GM23338 (cell line): ENCODE measurements at regions not wholly inside any gene's neighbourhood (a gene's known extent, or its start where the extent isn't known, plus 50 kb on each side); places are given as distances from the start of the nearest gene placed in this dataset.
A peak's percentile ranks its signal among the peaks of the same experiment; 100 is the strongest.

Source experiments
- ATAC-seq: fragments of 200-7000 bp; cut with Tn5 transposase; 3 replicates; pipeline ENCODE4 v1.9.1; 2020
- DNase-seq: peaks from one replicate; pipeline ENCODE4 v3.0.0-alpha.2; 2015; ENCODE audit warnings: low spot score
- H2AFZ ChIP-seq: fragments of 200-600 bp; sonication (generic); 2 replicates; pipeline ENCODE4 v1.8.0; 2016; ENCODE audit warnings: antibody characterized with exemption, mild to moderate bottlenecking, moderate library complexity
- H3F3A ChIP-seq: fragments of 200-600 bp; sonication (generic); replicated peaks from 2 replicates; pipeline ENCODE4 v1.8.0; 2017; ENCODE audit warnings: antibody characterized with exemption, mixed run types, low read depth
- H3K27ac ChIP-seq: fragments of 200-600 bp; sonication (generic); 2 replicates; pipeline ENCODE4 v1.6.1; 2016; ENCODE audit warnings: low read depth
- H3K27me3 ChIP-seq: fragments of 200-600 bp; sonication (generic); 2 replicates; pipeline ENCODE4 v1.8.0; 2016; ENCODE audit warnings: mild to moderate bottlenecking, mixed run types, moderate library complexity; ENCODE audit not compliant: insufficient read depth
- H3K36me3 ChIP-seq: fragments of 200-600 bp; sonication (generic); 2 replicates; pipeline ENCODE4 v1.8.0; 2016; ENCODE audit warnings: mild to moderate bottlenecking; ENCODE audit not compliant: insufficient read depth
- H3K4me1 ChIP-seq: fragments of 200-600 bp; sonication (generic); 2 replicates; pipeline ENCODE4 v1.8.0; 2016; ENCODE audit warnings: mild to moderate bottlenecking, moderate library complexity; ENCODE audit not compliant: insufficient read depth
- H3K4me2 ChIP-seq: fragments of 200-600 bp; sonication (generic); 2 replicates; pipeline ENCODE4 v1.7.1; 2017; ENCODE audit warnings: mixed run types
- H3K4me3 ChIP-seq: fragments of 200-600 bp; sonication (generic); 2 replicates; pipeline ENCODE4 v1.6.1; 2016; ENCODE audit warnings: mixed run types
- H3K79me2 ChIP-seq: fragments of 200-600 bp; sonication (generic); replicated peaks from 2 replicates; pipeline ENCODE4 v1.8.0; 2017; ENCODE audit warnings: mild to moderate bottlenecking; ENCODE audit not compliant: insufficient read depth
- H3K9me2 ChIP-seq: fragments of 200-600 bp; sonication (generic); 2 replicates; pipeline ENCODE4 v1.8.0; 2017; ENCODE audit not compliant: insufficient read depth
- H4K20me1 ChIP-seq: fragments of 200-600 bp; sonication (generic); replicated peaks from 2 replicates; pipeline ENCODE4 v1.8.0; 2017; ENCODE audit warnings: mild to moderate bottlenecking; ENCODE audit not compliant: insufficient read depth
- H3K27ac Mint-ChIP-seq: 2 replicates; pipeline ENCODE4 v1.8.0; 2020; ENCODE audit warnings: inconsistent platforms, mild to moderate bottlenecking, moderate library complexity, mixed read lengths
- H3K27me3 Mint-ChIP-seq: 3 replicates; pipeline ENCODE4 v1.8.0; 2022; ENCODE audit warnings: low read depth, mild to moderate bottlenecking, moderate library complexity, mixed read lengths, inconsistent platforms; ENCODE audit not compliant: insufficient read depth, poor library complexity
- H3K36me3 Mint-ChIP-seq: 3 replicates; pipeline ENCODE4 v1.8.0; 2021; ENCODE audit warnings: low read depth, mild to moderate bottlenecking, inconsistent platforms, moderate library complexity, mixed read lengths
- H3K4me1 Mint-ChIP-seq: 3 replicates; pipeline ENCODE4 v1.8.0; 2020; ENCODE audit warnings: mild to moderate bottlenecking, inconsistent platforms, mixed read lengths
- H3K4me3 Mint-ChIP-seq: 3 replicates; pipeline ENCODE4 v1.8.0; 2021; ENCODE audit warnings: moderate library complexity, mild to moderate bottlenecking, inconsistent platforms, mixed read lengths
- H3K9me3 Mint-ChIP-seq: 3 replicates; pipeline ENCODE4 v1.8.0; 2020; ENCODE audit warnings: moderate library complexity, mild to moderate bottlenecking, inconsistent platforms, mixed read lengths
- CREB1 ChIP-seq: fragments of 250-450 bp; sonication (Bioruptor Pico); IDR thresholded peaks from 2 replicates; pipeline ENCODE4 v1.5.0; 2020; ENCODE audit warnings: low read depth, mild to moderate bottlenecking, moderate library complexity
- CTCF ChIP-seq, 2 experiments: fragments of 200-600 bp in 1 of 2; sonication (generic) in 1 of 2; conservative IDR thresholded peaks; 2 replicates each; pipeline versions ENCODE4 v1.5.1 to v1.6.1; 2016 to 2017; ENCODE audit warnings: antibody characterized with exemption in 2 of 2, low read depth in 2 of 2, mild to moderate bottlenecking in 2 of 2, moderate library complexity in 1 of 2
- ETS1 ChIP-seq: IDR thresholded peaks from 2 replicates; pipeline ENCODE4 v1.6.1; 2016; ENCODE audit warnings: antibody characterized with exemption
- EZH2 ChIP-seq: fragments of 200-600 bp; sonication (generic); IDR thresholded peaks from one replicate; pipeline ENCODE4 v1.8.0; 2017; ENCODE audit warnings: antibody characterized with exemption, mild to moderate bottlenecking, low read depth; ENCODE audit not compliant: unreplicated experiment
- JUNB ChIP-seq: IDR thresholded peaks from one replicate; pipeline ENCODE4 v1.6.1; 2016; ENCODE audit warnings: antibody characterized with exemption; ENCODE audit not compliant: unreplicated experiment
- NANOG ChIP-seq: IDR thresholded peaks from 2 replicates; pipeline ENCODE4 v1.6.1; 2016; ENCODE audit warnings: antibody characterized with exemption, borderline replicate concordance
- REST ChIP-seq: IDR thresholded peaks from one replicate; pipeline ENCODE4 v1.6.1; 2018; ENCODE audit warnings: antibody characterized with exemption; ENCODE audit not compliant: unreplicated experiment
- STAT1 ChIP-seq: IDR thresholded peaks from one replicate; pipeline ENCODE4 v1.6.1; 2016; ENCODE audit warnings: antibody characterized with exemption; ENCODE audit not compliant: unreplicated experiment
- ZNF114 ChIP-seq: fragments of 250-450 bp; sonication (Bioruptor Pico); IDR thresholded peaks from 2 replicates; pipeline ENCODE4 v1.5.0; 2020; ENCODE audit warnings: mild to moderate bottlenecking, moderate library complexity
- ZNF462 ChIP-seq: fragments of 250-450 bp; sonication (Bioruptor Pico); IDR thresholded peaks from 2 replicates; pipeline ENCODE4 v1.5.0; 2020; ENCODE audit warnings: mild to moderate bottlenecking, moderate library complexity

GRCh38 chr20:40775561-40776146 lies 86.6 kb upstream of the MAFB start (continued):
- TF ChIP-seq CTCF (conservative IDR thresholded peaks at IDR 0.05; ENCODE audit: low read depth in 2 of 2) (no peak), REST (no peak), NANOG (no peak), CREB1 (no peak), ETS1 (no peak)

GRCh38 chr20:40776466-40777457 lies 87.7 kb upstream of the MAFB start:
- Histone ChIP-seq H3K4me2 (no peak overlapping the region), H3K79me2 (no peaks in the 10 kb centered on the region), H3F3A (no peaks in the 10 kb centered on the region), H3K36me3 (no peaks in the 10 kb centered on the region), H3K4me1 (no peaks in the 10 kb centered on the region; the same call in 1 of the 2 replicates), H4K20me1 (no peaks in the 10 kb centered on the region; the same call in 1 of the 2 replicates), H2AFZ (no peak overlapping the region), H3K4me3 (no peak overlapping the region), H3K27me3 (no peaks in the 10 kb centered on the region), H3K9me2 (no peaks in the 10 kb centered on the region), H3K27ac (no peak overlapping the region)
- peaks cover 6% of the 10 kb centered on the region; the same call in 2 of the 3 replicates for H3K4me1 Mint-ChIP-seq
- DNase-seq (no peak), ATAC-seq (peak; percentile 72)
- H3K4me3 Mint-ChIP-seq: no peak overlapping the region
- no peaks in the 10 kb centered on the region for H3K27me3 Mint-ChIP-seq
- no peaks in the 10 kb centered on the region for H3K36me3 Mint-ChIP-seq
- no peaks in the 10 kb centered on the region for H3K9me3 Mint-ChIP-seq
- no peak overlapping the region for H3K27ac Mint-ChIP-seq
- TF ChIP-seq ZNF462 (CRISPR knock-in tag) (no peak), EZH2 (no peak), JUNB (no peak), NANOG (no peak), CREB1 (no peak), ZNF114 (no peak), STAT1 (no peak)
